H1 (cell line): ENCODE measurements at regions not wholly inside any gene's neighbourhood (a gene's known extent, or its start where the extent isn't known, plus 50 kb on each side); places are given as distances from the start of the nearest gene placed in this dataset.
"Not testable (repeated sequence)": the region's sequence is repeated elsewhere in the genome, so short reads cannot be mapped to it uniquely, and the experiment has no call there.

Source experiments
- CTCF ChIA-PET: fragments of 300-600 bp; sonication (Branson Sonifier 250); formaldehyde crosslinking; loops from one replicate; lab custom pipeline; 2021; ENCODE audit not compliant: partially characterized antibody; lab: Charles Lee
- POLR2A ChIA-PET: fragments of 300-600 bp; sonication (Branson Sonifier 250); formaldehyde crosslinking; loops from one replicate; lab custom pipeline; 2021; ENCODE audit warnings: inconsistent platforms; ENCODE audit not compliant: partially characterized antibody; lab: Charles Lee
- DNase-seq, 2 experiments: peaks; one replicate each; pipeline versions ENCODE4 v3.0.0 to v3.0.0-alpha.2; 2010 to 2022; ENCODE audit warnings: low spot score in 2 of 2, low read depth in 1 of 2, mixed read lengths in 1 of 2
- FAIRE-seq: peaks from 2 replicates; lab custom pipeline; 2011; peaks lifted over from hg19 to GRCh38; lab: Jason Lieb, UNC
- H2AFZ ChIP-seq: 2 replicates; pipeline ENCODE4 v1.8.1; 2012; ENCODE audit warnings: low read length, inconsistent platforms
- H2AK5ac ChIP-seq: 2 replicates; pipeline ENCODE4 v1.6.1; 2013; ENCODE audit warnings: low read depth, low read length
- H2BK120ac ChIP-seq: replicated peaks from 2 replicates; pipeline ENCODE3; 2013; ENCODE audit warnings: low read depth, low read length, inconsistent platforms
- H2BK12ac ChIP-seq: 2 replicates; pipeline ENCODE4 v1.6.1; 2013; ENCODE audit warnings: low read depth, low read length
- H2BK15ac ChIP-seq: 2 replicates; pipeline ENCODE4 v1.6.1; 2013; ENCODE audit warnings: low read length
- H2BK20ac ChIP-seq: 2 replicates; pipeline ENCODE4 v1.6.1; 2013; ENCODE audit warnings: low read length
- H2BK5ac ChIP-seq: 2 replicates; pipeline ENCODE4 v1.6.1; 2013; ENCODE audit warnings: low read depth, low read length
- H3K14ac ChIP-seq: 2 replicates; pipeline ENCODE4 v1.6.1; 2013; ENCODE audit warnings: inconsistent platforms; ENCODE audit not compliant: insufficient read length
- H3K18ac ChIP-seq: 2 replicates; pipeline ENCODE4 v1.6.1; 2013; ENCODE audit warnings: low read length; ENCODE audit errors: extremely low read depth
- H3K23ac ChIP-seq: 2 replicates; pipeline ENCODE4 v1.6.1; 2013; ENCODE audit warnings: inconsistent platforms; ENCODE audit not compliant: insufficient read length
- H3K23me2 ChIP-seq: 2 replicates; pipeline ENCODE4 v1.6.1; 2013; ENCODE audit warnings: low read depth, low read length
- H3K27ac ChIP-seq: 2 replicates; pipeline ENCODE4 v1.6.1; 2011; ENCODE audit warnings: low read depth, low read length, inconsistent platforms
- H3K27me3 ChIP-seq, 4 experiments: replicated peaks in 1 of 4; 1 replicate in 1 of 4; 2 replicates in 3 of 4; pipeline versions ENCODE4 v1.6.1 to v1.8.1; 2011 to 2013; ENCODE audit warnings: low read length in 3 of 4, mild to moderate bottlenecking in 3 of 4, inconsistent platforms in 2 of 4, mixed read lengths in 2 of 4, moderate library complexity in 1 of 4; ENCODE audit not compliant: control insufficient read depth in 3 of 4, insufficient read depth in 3 of 4; ENCODE audit errors: extremely low read depth in 1 of 4
- H3K36me3 ChIP-seq, 4 experiments: 2 replicates each; pipeline versions ENCODE4 v1.6.1 to v1.8.1; 2011 to 2013; ENCODE audit warnings: mild to moderate bottlenecking in 4 of 4, low read length in 3 of 4, moderate library complexity in 2 of 4, control low read depth in 1 of 4, inconsistent platforms in 1 of 4; ENCODE audit not compliant: insufficient read depth in 4 of 4, control insufficient read depth in 2 of 4
- H3K4ac ChIP-seq: replicated peaks from 2 replicates; pipeline ENCODE3; 2013; ENCODE audit warnings: low read length, low read depth, mixed read lengths, inconsistent platforms; ENCODE audit not compliant: insufficient read length
- H3K4me1 ChIP-seq, 4 experiments: replicated peaks in 1 of 4; 1 replicate in 1 of 4; 2 replicates in 3 of 4; pipeline versions ENCODE4 v1.6.1 to v1.8.1; 2011 to 2013; ENCODE audit warnings: low read length in 3 of 4, inconsistent platforms in 2 of 4, mixed read lengths in 1 of 4; ENCODE audit not compliant: insufficient read depth in 4 of 4, control insufficient read depth in 3 of 4
- H3K4me2 ChIP-seq, 2 experiments: 2 replicates each; pipeline versions ENCODE4 v1.6.1 to v1.8.1; 2011 to 2013; ENCODE audit warnings: low read depth in 2 of 2, low read length in 2 of 2, control low read depth in 1 of 2, inconsistent platforms in 1 of 2, mild to moderate bottlenecking in 1 of 2; ENCODE audit not compliant: insufficient read depth in 1 of 2
- H3K4me3 ChIP-seq, 4 experiments: fragments of 200-600, 300-600 bp in 1 of 4; sonication (generic), shearing (Covaris generic), sonication (Bioruptor Twin) in 1 of 4; 2 replicates each; pipeline versions ENCODE4 v1.5.1 to v1.8.1; 2011 to 2016; ENCODE audit warnings: low read length in 4 of 4, low read depth in 3 of 4, control low read depth in 2 of 4, inconsistent platforms in 2 of 4, mild to moderate bottlenecking in 2 of 4, mixed read lengths in 1 of 4, moderate library complexity in 1 of 4; ENCODE audit not compliant: insufficient read depth in 2 of 4; ENCODE audit errors: extremely low read depth in 1 of 4
- H3K56ac ChIP-seq: replicated peaks from 2 replicates; pipeline ENCODE3; 2013; ENCODE audit warnings: low read depth, mild to moderate bottlenecking, mixed read lengths, low read length, inconsistent platforms; ENCODE audit not compliant: insufficient read length
- H3K79me1 ChIP-seq: 2 replicates; pipeline ENCODE4 v1.6.1; 2013; ENCODE audit warnings: low read depth, low read length, control low read depth
- H3K79me2 ChIP-seq, 2 experiments: 2 replicates each; pipeline versions ENCODE4 v1.6.1 to v1.8.1; 2012 to 2013; ENCODE audit warnings: low read length in 2 of 2, mild to moderate bottlenecking in 2 of 2, inconsistent platforms in 1 of 2; ENCODE audit not compliant: insufficient read depth in 2 of 2, control insufficient read depth in 1 of 2
- H3K9ac ChIP-seq, 4 experiments: replicated peaks in 1 of 4; 1 replicate in 1 of 4; 2 replicates in 3 of 4; pipeline versions ENCODE4 v1.6.1 to v1.8.1; 2011 to 2013; ENCODE audit warnings: low read depth in 3 of 4, low read length in 3 of 4, control low read depth in 2 of 4, mild to moderate bottlenecking in 2 of 4, moderate library complexity in 2 of 4, inconsistent platforms in 1 of 4; ENCODE audit errors: extremely low read depth in 1 of 4
- H3K9me3 ChIP-seq, 2 experiments: 2 replicates each; pipeline versions ENCODE4 v1.6.1 to v1.8.1; 2012 to 2013; ENCODE audit warnings: mild to moderate bottlenecking in 2 of 2, moderate library complexity in 2 of 2, control low read depth in 1 of 2, inconsistent platforms in 1 of 2, low read depth in 1 of 2, low read length in 1 of 2, mixed read lengths in 1 of 2; ENCODE audit not compliant: insufficient read depth in 2 of 2
- H4K20me1 ChIP-seq, 2 experiments: replicated peaks in 1 of 2; 2 replicates each; pipeline versions ENCODE3 to v1.8.1; 2011 to 2013; ENCODE audit warnings: inconsistent platforms in 2 of 2, low read length in 2 of 2, mild to moderate bottlenecking in 1 of 2; ENCODE audit not compliant: insufficient read depth in 2 of 2, control insufficient read depth in 1 of 2
- H4K5ac ChIP-seq: 2 replicates; pipeline ENCODE4 v1.6.1; 2013; ENCODE audit warnings: low read length, low read depth, mixed read lengths, inconsistent platforms; ENCODE audit not compliant: insufficient read length
- H4K8ac ChIP-seq: 2 replicates; pipeline ENCODE4 v1.8.0; 2013; ENCODE audit warnings: mild to moderate bottlenecking, moderate library complexity, low read length, inconsistent platforms; ENCODE audit not compliant: insufficient read depth; ENCODE audit errors: extremely low read depth
- H4K91ac ChIP-seq: replicated peaks from 2 replicates; pipeline ENCODE3; 2013; ENCODE audit warnings: low read length, mixed read lengths, inconsistent platforms; ENCODE audit not compliant: insufficient read length
- CHD1 ChIP-seq: IDR thresholded peaks from 2 replicates; pipeline ENCODE4 v1.6.1; 2012; ENCODE audit warnings: low read depth, low read length, improper control_type of control experiment
- EGR1 ChIP-seq: IDR thresholded peaks from 2 replicates; pipeline ENCODE4 v1.6.1; 2011; ENCODE audit warnings: low read depth, low read length, borderline replicate concordance
- POLR2A ChIP-seq, 2 experiments: IDR thresholded peaks; 1 replicate in 1 of 2; 2 replicates in 1 of 2; pipeline ENCODE4 v1.6.1; 2011; ENCODE audit warnings: low read depth in 2 of 2, low read length in 2 of 2, mild to moderate bottlenecking in 2 of 2; ENCODE audit errors: control extremely low read depth in 1 of 2
- RAD21 ChIP-seq, 2 experiments: IDR thresholded peaks in 1 of 2; conservative IDR thresholded peaks in 1 of 2; 2 replicates each; pipeline ENCODE4 v1.6.1; 2011; ENCODE audit warnings: low read depth in 2 of 2, low read length in 2 of 2, improper control_type of control experiment in 1 of 2, inconsistent platforms in 1 of 2, mild to moderate bottlenecking in 1 of 2, moderate library complexity in 1 of 2
- SIN3A ChIP-seq, 2 experiments: IDR thresholded peaks in 1 of 2; conservative IDR thresholded peaks in 1 of 2; 2 replicates each; pipeline ENCODE4 v1.6.1; 2011 to 2012; ENCODE audit warnings: low read length in 2 of 2, improper control_type of control experiment in 1 of 2, low read depth in 1 of 2, mild to moderate bottlenecking in 1 of 2
- SP2 ChIP-seq: IDR thresholded peaks from 2 replicates; pipeline ENCODE4 v1.6.1; 2012; ENCODE audit warnings: mild to moderate bottlenecking, low read length, inconsistent platforms
- WGBS, 2 experiments: shearing (Covaris generic) in 1 of 2; methylation state at CpG; one replicate each; pipeline versions ENCODE4 v1.1.6 to v1.1.7; 2013 to 2015; ENCODE audit warnings: low lambda C conversion rate in 2 of 2, mixed read lengths in 2 of 2, inconsistent platforms in 1 of 2, low coverage in 1 of 2, missing lambda C conversion rate in 1 of 2; ENCODE audit not compliant: insufficient replicate concordance in 2 of 2, insufficient coverage in 1 of 2, insufficient read length in 1 of 2; ENCODE audit errors: extremely low coverage in 1 of 2, missing lambda C conversion rate in 1 of 2; 5-methylcytosine and 5-hydroxymethylcytosine counted together

- TF ChIP-seq SIN3A (conservative IDR thresholded peaks at IDR 0.05 in 1 of 2, IDR thresholded peaks at IDR 0.05 in 1 of 2; ENCODE audit: low read depth in 1 of 2, low read length in 2 of 2): no peak
- no peak for TF ChIP-seq SP2
- TF ChIP-seq EGR1: no peak
- TF ChIP-seq RAD21 (IDR thresholded peaks at IDR 0.05 in 1 of 2, conservative IDR thresholded peaks at IDR 0.05 in 1 of 2; ENCODE audit: low read depth in 2 of 2, low read length in 2 of 2): no peak
- no peak for TF ChIP-seq CHD1
- no peak for TF ChIP-seq POLR2A (IDR thresholded peaks at IDR 0.05; ENCODE audit: control extremely low read depth in 1 of 2, low read depth in 2 of 2, low read length in 2 of 2)
Observed at GRCh38 chr4:53885668-53886067, 178.7 kb downstream of the CHIC2 start (continued).

GRCh38 chr4:53877096-53877495 is 187.3 kb downstream of the CHIC2 start:
- not testable (repeated sequence) for H4K20me1 ChIP-seq, H2BK20ac ChIP-seq, H3K9ac ChIP-seq, DNase-seq, H2AK5ac ChIP-seq, H3K56ac ChIP-seq, H2AFZ ChIP-seq, H3K4me1 ChIP-seq, H3K79me2 ChIP-seq, H4K5ac ChIP-seq, H3K27me3 ChIP-seq, H2BK12ac ChIP-seq, H4K91ac ChIP-seq, H3K18ac ChIP-seq, H2BK15ac ChIP-seq, H3K23me2 ChIP-seq, H2BK5ac ChIP-seq, H2BK120ac ChIP-seq, H3K14ac ChIP-seq, H4K8ac ChIP-seq, H3K79me1 ChIP-seq, H3K9me3 ChIP-seq, H3K36me3 ChIP-seq, H3K27ac ChIP-seq, H3K4ac ChIP-seq, H3K23ac ChIP-seq, FAIRE-seq
- POLR2A ChIA-PET: interaction anchor here (0.6 kb wide), 1 partner anchor 265 kb away, joined by 3 read pairs; no protein-coding TSS in a partner anchor
- WGBS, 2 experiments: 83% methylated on average over 6 of the region's 18 CpGs; no CpG with 5 or more reads in 1 of the 2 experiments
- peak overlapping the region in 1 of 2 experiments; percentile 34; a peak in 1 of 4 replicates for H3K4me2 ChIP-seq
- H3K4me3 ChIP-seq: peak overlapping the region in 1 of 4 experiments; percentile 13; a peak in 3 of 8 replicates
- CTCF ChIA-PET: interaction anchor here (1.3 kb wide), 1 partner anchor 38 kb away, joined by 4 read pairs; no protein-coding TSS in a partner anchor
